ENCODE measurements at regions not wholly inside any gene's neighbourhood (a gene's known extent, or its start where the extent isn't known, plus 50 kb on each side); places are given as distances from the start of the nearest gene placed in this dataset.
A peak's percentile ranks its signal among the peaks of the same experiment; 100 is the strongest.

GRCh38 chr1:114314576-114314975 is 160.9 kb upstream of the SYT6 start:
- DNase-seq (ENCODE audit: low read depth in 3 of 3), result no peak

- no peak for DNase-seq (ENCODE audit: low read depth in 3 of 3)
These were observed 160.4 kb upstream of the SYT6 start for GRCh38 chr1:114314098-114314497.

GRCh38 chr1:114310695-114311271 is 157.1 kb upstream of the SYT6 start:
- DNase-seq (ENCODE audit: low read depth in 3 of 3), result no peak

- no peak for DNase-seq (ENCODE audit: low read depth in 3 of 3)
These were observed 149.2 kb upstream of the SYT6 start for GRCh38 chr1:114302821-114303220.

- DNase-seq (ENCODE audit: low read depth in 3 of 3), result no peak
These were observed 145.8 kb upstream of the SYT6 start for GRCh38 chr1:114299331-114299975.

- no peak for DNase-seq (ENCODE audit: low read depth in 3 of 3)
These were observed 144.3 kb upstream of the SYT6 start for GRCh38 chr1:114298008-114298407.

GRCh38 chr1:114296413-114296812 is 142.7 kb upstream of the SYT6 start:
- no peak for DNase-seq (ENCODE audit: low read depth in 3 of 3)

- DNase-seq (ENCODE audit: low read depth in 3 of 3), result no peak
These were observed 141.7 kb upstream of the SYT6 start for GRCh38 chr1:114295321-114295720.

- no peak for DNase-seq (ENCODE audit: low read depth in 3 of 3)
These were observed 139.2 kb upstream of the SYT6 start for GRCh38 chr1:114292835-114293234.

GRCh38 chr1:114292194-114292593 is 138.5 kb upstream of the SYT6 start:
- DNase-seq (ENCODE audit: low read depth in 3 of 3), result no peak

- DNase-seq (ENCODE audit: low read depth in 3 of 3), result no peak
These were observed 137.1 kb upstream of the SYT6 start for GRCh38 chr1:114290776-114291175.

- no peak for DNase-seq (ENCODE audit: low read depth in 3 of 3)
These were observed 136.7 kb upstream of the SYT6 start for GRCh38 chr1:114290341-114290740.

- DNase-seq (ENCODE audit: low read depth in 3 of 3), result no peak
These were observed 136.2 kb upstream of the SYT6 start for GRCh38 chr1:114289824-114290223.

- no peak for DNase-seq (ENCODE audit: low read depth in 3 of 3)
These were observed 135.6 kb upstream of the SYT6 start for GRCh38 chr1:114289306-114289705.

- DNase-seq (ENCODE audit: low read depth in 3 of 3), result no peak
These were observed 133.3 kb upstream of the SYT6 start for GRCh38 chr1:114286960-114287359.

- DNase-seq (ENCODE audit: low read depth in 3 of 3), result no peak
These were observed 132.5 kb upstream of the SYT6 start for GRCh38 chr1:114286179-114286578.

- peak; percentile 57 to 69 (median 62) for DNase-seq (ENCODE audit: low read depth in 3 of 3)
These were observed 129.2 kb upstream of the SYT6 start for GRCh38 chr1:114282751-114283403.

GRCh38 chr1:114278911-114279310 is 125.2 kb upstream of the SYT6 start:
- DNase-seq (ENCODE audit: low read depth in 3 of 3), result no peak

GRCh38 chr1:114278430-114278829 is 124.8 kb upstream of the SYT6 start:
- DNase-seq (ENCODE audit: low read depth in 3 of 3), result no peak

GRCh38 chr1:114274621-114275317 is 121.1 kb upstream of the SYT6 start:
- DNase-seq (ENCODE audit: low read depth in 3 of 3), result no peak

- no peak for DNase-seq (ENCODE audit: low read depth in 3 of 3)
These were observed 118.9 kb upstream of the SYT6 start for GRCh38 chr1:114272593-114272992.

- no peak for DNase-seq (ENCODE audit: low read depth in 3 of 3)
These were observed 117.0 kb upstream of the SYT6 start for GRCh38 chr1:114270718-114271117.

GRCh38 chr1:114270282-114270681 is 116.6 kb upstream of the SYT6 start:
- DNase-seq (ENCODE audit: low read depth in 3 of 3), result no peak

Measured in stimulated activated CD4-positive, alpha-beta T cell treated with anti-CD3 and anti-CD28 coated beads, TNF-alpha, amount 100 ng/mL, for 4 hours (primary cell).